SU-DHL-6 (cell line): ENCODE measurements at regions not wholly inside any gene's neighbourhood (a gene's known extent, or its start where the extent isn't known, plus 50 kb on each side); places are given as distances from the start of the nearest gene placed in this dataset.

Experiments
- H2AFZ ChIP-seq: fragments of 200-600 bp; sonication (generic); 2 replicates; pipeline ENCODE4 v1.6.1; 2014; ENCODE audit warnings: low read depth, mild to moderate bottlenecking, moderate library complexity, mixed read lengths, antibody characterized with exemption, low read length; ENCODE audit not compliant: severe bottlenecking
- H3F3A ChIP-seq: fragments of 200-600 bp; shearing (Covaris generic); 2 replicates; pipeline ENCODE4 v1.6.0; 2016; ENCODE audit warnings: antibody characterized with exemption, mild to moderate bottlenecking; ENCODE audit not compliant: insufficient read depth
- H3K27ac ChIP-seq: fragments of 200-600 bp; sonication (generic); 2 replicates; pipeline ENCODE4 v1.5.1; 2016; ENCODE audit warnings: low read depth, mild to moderate bottlenecking, low read length, moderate library complexity, mixed read lengths
- H3K27me3 ChIP-seq: fragments of 200-600 bp; sonication (generic), shearing (Covaris generic); 2 replicates; pipeline ENCODE4 v1.6.0; 2014; ENCODE audit warnings: mild to moderate bottlenecking, low read length
- H3K36me3 ChIP-seq: fragments of 200-600 bp; sonication (generic); 2 replicates; pipeline ENCODE4 v1.6.1; 2014; ENCODE audit warnings: mild to moderate bottlenecking, low read length, mixed read lengths
- H3K4me2 ChIP-seq: fragments of 300-600, 200-600 bp; shearing (Covaris generic), sonication (generic); 2 replicates; pipeline ENCODE4 v1.6.0; 2014; ENCODE audit warnings: low read length, low read depth, mild to moderate bottlenecking; ENCODE audit not compliant: poor library complexity, severe bottlenecking
- H3K4me3 ChIP-seq: fragments of 200-600 bp; sonication (generic); 2 replicates; pipeline ENCODE4 v1.5.1; 2014; ENCODE audit warnings: antibody characterized with exemption, low read length, mild to moderate bottlenecking, mixed read lengths; ENCODE audit not compliant: insufficient read depth, poor library complexity, severe bottlenecking
- H3K79me2 ChIP-seq: fragments of 200-600 bp; sonication (generic); 2 replicates; pipeline ENCODE4 v1.6.1; 2014; ENCODE audit warnings: mild to moderate bottlenecking, low read length, moderate library complexity; ENCODE audit not compliant: insufficient read depth
- H3K9ac ChIP-seq: fragments of 200-600 bp; sonication (generic); 2 replicates; pipeline ENCODE4 v1.7.0; 2014; ENCODE audit warnings: mild to moderate bottlenecking, low read length
- H3K9me2 ChIP-seq: fragments of 200-600 bp; sonication (generic); replicated peaks from 2 replicates; pipeline ENCODE4 v1.6.1; 2014; ENCODE audit warnings: low read length; ENCODE audit not compliant: insufficient read depth
- H3K9me3 ChIP-seq: fragments of 200-600 bp; sonication (generic); 2 replicates; pipeline ENCODE4 v1.6.1; 2014; ENCODE audit warnings: low read length, mixed read lengths; ENCODE audit not compliant: insufficient read depth
- H4K20me1 ChIP-seq: fragments of 200-600 bp; sonication (generic); 2 replicates; pipeline ENCODE4 v1.6.1; 2014; ENCODE audit warnings: low read depth, mild to moderate bottlenecking, antibody characterized with exemption, low read length, moderate library complexity, mixed read lengths
- CTCF ChIP-seq: fragments of 200-600 bp; sonication (generic); IDR thresholded peaks from one replicate; pipeline ENCODE4 v1.5.1; 2017; ENCODE audit warnings: antibody characterized with exemption, mild to moderate bottlenecking, low read length, moderate library complexity; ENCODE audit not compliant: insufficient read depth, poor library complexity, severe bottlenecking
- EZH2phosphoT487 ChIP-seq: fragments of 200-600 bp; sonication (generic), shearing (Covaris generic); conservative IDR thresholded peaks from 2 replicates; pipeline ENCODE4 v1.6.1; 2018; ENCODE audit warnings: mild to moderate bottlenecking, antibody characterized with exemption, low read length, moderate library complexity, mixed read lengths

GRCh38 chr3:28134792-28135375, 106.5 kb upstream of the CMC1 start:
- H4K20me1 ChIP-seq = no peaks in the 10 kb centered on the region
- no peaks in the 10 kb centered on the region for H3K9me2 ChIP-seq
- H3K27ac ChIP-seq = no peak overlapping the region
- no peaks in the 10 kb centered on the region for H3F3A ChIP-seq
- H3K79me2 ChIP-seq = no peaks in the 10 kb centered on the region
- H2AFZ ChIP-seq = no peak overlapping the region
- H3K36me3 ChIP-seq = no peaks in the 10 kb centered on the region
- H3K9me3 ChIP-seq = no peaks in the 10 kb centered on the region
- H3K9ac ChIP-seq = no peak overlapping the region
- H3K27me3 ChIP-seq = no peaks in the 10 kb centered on the region
- no peak overlapping the region for H3K4me2 ChIP-seq
- TF ChIP-seq CTCF = no peak
- H3K4me3 ChIP-seq = no peak overlapping the region

- Histone ChIP-seq H3K4me2 (no peak overlapping the region), H3K79me2 (no peaks in the 10 kb centered on the region), H4K20me1 (no peaks in the 10 kb centered on the region), H3K36me3 (no peaks in the 10 kb centered on the region), H3K9me2 (no peaks in the 10 kb centered on the region), H3K27me3 (no peaks in the 10 kb centered on the region), H3K27ac (no peak overlapping the region), H3K9ac (no peak overlapping the region), H3K4me3 (no peak overlapping the region), H3K9me3 (no peaks in the 10 kb centered on the region), H2AFZ (no peak overlapping the region), H3F3A (no peaks in the 10 kb centered on the region)
- no peak for TF ChIP-seq EZH2phosphoT487
- TF ChIP-seq CTCF = no peak
Observed at GRCh38 chr3:28136607-28137216, 104.7 kb upstream of the CMC1 start.

GRCh38 chr3:28138043-28138610, 103.3 kb upstream of the CMC1 start:
- Histone ChIP-seq H3K9ac (no peak overlapping the region), H3F3A (no peaks in the 10 kb centered on the region), H3K9me2 (no peaks in the 10 kb centered on the region), H3K4me2 (no peak overlapping the region), H3K79me2 (no peaks in the 10 kb centered on the region), H3K9me3 (no peaks in the 10 kb centered on the region), H3K36me3 (no peaks in the 10 kb centered on the region), H3K4me3 (no peak overlapping the region), H2AFZ (no peak overlapping the region), H4K20me1 (no peaks in the 10 kb centered on the region), H3K27ac (no peak overlapping the region), H3K27me3 (no peaks in the 10 kb centered on the region)
- TF ChIP-seq EZH2phosphoT487 (no peak), CTCF (no peak)
